ENCODE measurements at regions not wholly inside any gene's neighbourhood (a gene's known extent, or its start where the extent isn't known, plus 50 kb on each side); places are given as distances from the start of the nearest gene placed in this dataset.
"Not testable (repeated sequence)": the region's sequence is repeated elsewhere in the genome, so short reads cannot be mapped to it uniquely, and the experiment has no call there.

DNA sequence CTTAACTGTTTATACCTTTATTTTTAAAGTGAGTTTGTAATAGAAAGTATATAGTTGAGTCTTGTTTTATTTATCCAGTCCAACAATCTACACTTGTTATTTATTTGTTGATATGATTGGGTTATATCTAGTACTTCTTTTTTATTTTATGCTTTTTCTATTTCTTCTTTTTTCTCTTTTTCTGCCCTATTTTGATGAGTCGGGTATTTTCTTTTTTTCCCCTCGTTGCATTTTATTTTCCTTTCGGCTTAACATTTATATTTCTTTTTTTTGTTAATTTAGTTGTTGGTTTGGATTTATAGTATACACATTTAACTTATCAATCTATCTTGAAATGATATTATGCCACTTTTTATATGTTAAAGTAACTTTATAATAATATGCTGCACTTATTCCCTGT lies 111.7 kb upstream of the IZUMO3 start:
- no peak for DNase-seq (ENCODE audit: low read depth)

DNA sequence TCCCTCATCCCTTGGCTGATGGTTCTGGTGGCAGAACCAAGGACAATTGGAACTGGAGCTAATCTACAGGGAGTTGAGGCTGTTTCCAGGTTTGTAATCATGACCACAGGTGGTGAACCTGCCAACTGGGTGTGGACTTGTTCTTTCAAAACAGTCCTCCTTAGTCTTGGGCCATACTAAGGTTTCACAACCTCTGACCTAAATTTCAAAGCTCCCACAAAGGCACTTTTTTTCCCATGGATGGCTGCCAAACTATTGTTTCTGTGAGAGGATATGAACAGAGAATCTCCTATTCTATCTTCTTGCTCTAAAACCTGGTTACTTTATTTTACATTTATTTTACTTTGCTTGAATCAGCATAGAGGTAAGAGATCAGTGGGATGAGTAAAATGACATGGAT lies 106.5 kb upstream of the IZUMO3 start:
- DNase-seq (ENCODE audit: low read depth): no peak

DNA sequence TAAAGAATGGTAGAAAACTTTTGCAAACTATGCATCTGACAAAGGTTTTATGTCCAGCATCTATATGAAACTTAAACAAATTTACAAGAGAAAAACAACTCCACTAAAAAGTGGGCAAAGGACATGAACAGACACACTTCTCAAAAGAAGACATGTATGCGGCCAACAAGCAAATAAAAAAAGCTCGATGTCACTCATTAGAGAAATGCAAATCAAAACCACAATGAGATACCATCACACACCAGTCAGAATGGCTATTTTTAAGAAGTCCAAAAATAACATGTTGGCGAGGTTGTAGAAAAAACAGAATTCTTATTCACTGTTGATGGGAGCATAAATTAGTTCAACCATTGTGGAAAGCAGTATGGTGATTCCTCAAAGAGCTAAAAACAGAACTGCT lies 83.1 kb upstream of the IZUMO3 start:
- not testable (repeated sequence) for DNase-seq (ENCODE audit: low read depth)

DNA sequence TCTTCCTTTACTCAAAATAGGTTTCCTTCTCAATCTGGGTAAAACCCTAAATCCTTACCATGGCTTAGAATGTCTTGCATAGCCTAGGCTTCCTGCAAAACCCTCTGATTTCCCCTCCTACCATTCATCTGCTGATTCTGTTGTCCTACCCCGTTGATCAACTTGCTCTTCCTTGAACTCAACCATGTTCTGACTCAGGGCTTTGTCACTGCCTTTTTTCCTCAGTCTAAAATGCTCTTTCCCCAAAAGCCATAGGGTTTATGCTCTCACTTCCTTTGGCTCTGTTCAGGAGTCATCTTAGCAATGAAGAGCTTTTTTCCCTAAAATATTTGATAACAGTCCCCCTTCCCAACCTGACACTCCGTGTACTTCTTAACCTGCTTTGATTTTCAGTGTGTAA lies 79.4 kb upstream of the IZUMO3 start:
- DNase-seq (ENCODE audit: low read depth): no peak

DNA sequence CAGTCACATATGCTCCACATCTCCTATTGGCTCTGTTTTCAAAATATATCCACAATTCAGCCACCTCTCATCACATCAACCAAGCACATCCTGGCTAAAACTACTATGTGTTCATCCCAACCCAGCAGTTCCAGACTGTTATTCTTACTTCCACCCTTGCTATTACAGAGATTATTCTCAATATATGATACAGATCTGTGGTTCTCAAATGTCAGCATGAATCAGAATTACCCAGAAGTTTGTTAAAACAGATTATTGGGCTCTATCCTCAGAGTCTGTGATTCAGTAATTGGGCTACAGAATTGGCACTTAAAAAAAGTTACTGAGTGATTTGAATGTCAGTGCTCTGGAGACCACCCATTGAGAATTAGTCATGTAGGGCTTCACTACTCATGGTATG lies 78.8 kb upstream of the IZUMO3 start:
- DNase-seq (ENCODE audit: low read depth): no peak

DNA sequence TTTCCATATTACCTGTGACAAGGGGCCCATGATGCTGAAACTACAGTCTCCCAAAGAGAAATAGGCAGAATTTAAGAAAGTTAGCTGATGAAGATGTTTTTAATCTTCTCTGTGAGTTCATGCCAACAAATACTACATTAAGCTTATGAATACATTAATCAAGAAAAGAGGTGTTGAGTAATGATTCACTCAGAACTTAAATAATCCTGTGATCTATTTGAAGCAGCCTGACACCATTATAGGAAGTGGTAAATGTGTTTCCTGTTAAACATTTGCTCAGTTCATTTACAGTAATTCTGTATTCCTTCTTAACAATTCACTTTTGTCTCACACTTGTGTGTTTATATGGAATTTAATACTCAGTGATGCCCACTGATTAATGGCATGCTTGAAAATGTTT lies 75.0 kb upstream of the IZUMO3 start:
- no peak for DNase-seq (ENCODE audit: low read depth)

DNA sequence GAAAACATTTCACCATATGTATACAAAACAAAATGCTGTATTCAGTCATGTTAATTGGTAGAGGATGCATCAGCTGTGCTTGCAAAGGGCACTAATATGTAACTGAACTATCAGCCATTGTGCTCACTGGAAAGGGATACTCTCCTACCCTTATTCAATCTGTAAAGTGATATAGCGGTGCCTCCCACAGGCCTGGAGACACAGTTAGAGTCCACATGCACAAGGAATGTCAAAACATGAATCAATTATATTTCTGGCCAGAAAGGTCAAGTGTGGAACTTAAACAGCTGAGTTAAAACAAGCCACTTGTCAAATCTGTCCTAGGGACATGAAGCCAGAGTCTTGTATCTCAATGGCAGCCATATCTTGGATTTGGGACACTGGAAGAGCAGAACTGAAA lies 71.2 kb upstream of the IZUMO3 start:
- no peak for DNase-seq (ENCODE audit: low read depth)

DNA sequence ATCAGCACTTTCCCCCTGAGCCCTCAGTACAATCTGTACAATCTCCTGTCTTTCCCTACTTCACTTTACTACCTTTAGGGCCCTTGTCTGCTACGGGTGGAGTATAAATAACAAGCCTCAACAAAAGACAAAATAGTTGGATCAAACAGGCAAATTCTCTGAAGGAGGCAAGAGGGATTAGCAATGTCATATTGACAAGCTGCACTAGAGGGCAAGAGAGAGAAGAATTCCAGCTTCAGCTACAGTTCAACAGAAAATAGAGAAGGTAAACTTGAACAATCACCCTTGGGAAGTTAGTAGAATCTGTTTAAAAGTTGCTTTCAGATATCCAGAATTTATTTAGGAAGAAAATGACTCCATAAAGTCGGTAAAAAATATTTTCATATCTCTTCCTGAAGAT lies 68.4 kb upstream of the IZUMO3 start:
- no peak for DNase-seq (ENCODE audit: low read depth)

DNA sequence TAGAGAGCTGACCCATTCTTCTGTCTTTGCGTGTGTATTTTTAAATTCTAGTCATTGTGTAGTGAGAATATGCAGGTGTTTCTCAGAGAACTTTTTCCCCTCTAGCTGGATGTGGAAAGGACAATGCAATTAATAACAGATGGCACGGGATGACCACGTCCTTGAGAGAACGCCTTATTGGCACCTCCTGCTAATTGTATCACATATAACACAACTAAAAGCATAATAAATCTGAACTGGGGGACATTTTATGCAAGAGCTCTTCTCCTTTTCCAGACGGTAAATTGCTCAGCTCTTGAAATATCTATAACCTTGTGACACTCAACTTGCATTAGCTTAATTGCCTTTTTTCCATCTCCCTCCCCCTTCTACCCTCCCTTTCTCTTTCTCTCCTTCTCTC lies 62.9 kb upstream of the IZUMO3 start:
- no peak for DNase-seq (ENCODE audit: low read depth)

DNA sequence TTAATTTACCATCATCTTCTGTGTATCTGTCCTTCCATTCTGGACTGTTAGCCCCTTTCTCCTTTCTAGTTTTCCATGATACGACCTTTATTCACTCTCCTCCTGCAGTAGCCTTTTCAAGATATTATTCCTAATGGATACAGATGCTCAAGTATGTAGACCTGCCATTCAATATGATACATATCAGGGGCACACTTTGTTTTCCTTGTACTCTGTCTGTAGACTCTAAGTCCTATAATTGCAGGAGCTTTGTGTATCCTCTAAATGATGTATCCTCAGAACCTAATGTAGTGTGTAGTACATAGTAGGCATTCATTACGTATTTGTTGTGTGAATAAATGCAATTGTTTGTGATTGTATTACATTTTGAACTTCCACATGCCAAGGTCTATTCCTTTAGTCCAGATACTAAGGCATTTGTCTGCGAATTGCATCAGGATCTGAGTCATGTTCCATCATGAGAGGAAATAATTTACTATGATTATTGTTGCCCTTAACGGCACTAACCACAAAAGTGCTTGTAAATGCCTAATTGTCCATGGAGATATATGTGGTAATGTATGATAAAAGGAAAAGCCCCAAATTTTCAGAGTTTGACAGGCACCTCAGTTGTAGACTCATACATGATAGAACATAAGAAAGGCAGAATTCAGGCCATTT lies 57.1 kb upstream of the IZUMO3 start:
- DNase-seq (ENCODE audit: low read depth): no peak
